Liver (tissue), 3 donors: ENCODE measurements at regions not wholly inside any gene's neighbourhood (a gene's known extent, or its start where the extent isn't known, plus 50 kb on each side); places are given as distances from the start of the nearest gene placed in this dataset.

Experiments
- CTCF ChIP-seq: fragments of 150-350 bp; IDR thresholded peaks from 2 replicates; pipeline ENCODE4 v1.5.1; 2017; ENCODE audit warnings: improper control_type of control experiment, low read depth, low read length; ENCODE audit not compliant: missing input control
- FOXA1 ChIP-seq: IDR thresholded peaks from 2 replicates; pipeline ENCODE4 v1.6.1; 2016; ENCODE audit warnings: antibody characterized with exemption
- HNF4G ChIP-seq: IDR thresholded peaks from 2 replicates; pipeline ENCODE4 v1.6.1; 2016; ENCODE audit warnings: antibody characterized with exemption
- RAD21 ChIP-seq, 2 donors: IDR thresholded peaks; 2 replicates each; pipeline ENCODE4 v1.6.1; 2016; ENCODE audit warnings: antibody characterized with exemption in 2 of 2, mild to moderate bottlenecking in 2 of 2
- RXRA ChIP-seq, 2 donors: IDR thresholded peaks; 2 replicates each; pipeline ENCODE4 v1.6.1; 2017 to 2018; ENCODE audit warnings: antibody characterized with exemption in 2 of 2, mild to moderate bottlenecking in 1 of 2
- SP1 ChIP-seq: IDR thresholded peaks from 2 replicates; pipeline ENCODE4 v1.6.1; 2018; ENCODE audit warnings: antibody characterized with exemption, mild to moderate bottlenecking
- TAF1 ChIP-seq: conservative IDR thresholded peaks from 2 replicates; pipeline ENCODE4 v1.6.1; 2016; ENCODE audit warnings: antibody characterized with exemption, mild to moderate bottlenecking
- YY1 ChIP-seq: IDR thresholded peaks from 2 replicates; pipeline ENCODE4 v1.6.1; 2016; ENCODE audit warnings: antibody characterized with exemption, mild to moderate bottlenecking
- ZBTB33 ChIP-seq: IDR thresholded peaks from 2 replicates; pipeline ENCODE4 v1.6.1; 2016; ENCODE audit warnings: antibody characterized with exemption
- TF ChIP-seq, protein P1 (sequence below): IDR thresholded peaks from 2 replicates; pipeline ENCODE4 v1.6.1; 2016; ENCODE audit warnings: antibody characterized with exemption
- donor health status: healthy.
- donor health status: healthy.

GRCh38 chr12:59304077-59304721 is 291.6 kb upstream of the SLC16A7 start:
- no peak for TF ChIP-seq CTCF
- TF ChIP-seq YY1 = no peak
- no peak for TF ChIP-seq SP1
- TF ChIP-seq RXRA (IDR thresholded peaks at IDR 0.05) = no peak
- no peak for TF ChIP-seq TAF1
- TF ChIP-seq, protein P1, sequence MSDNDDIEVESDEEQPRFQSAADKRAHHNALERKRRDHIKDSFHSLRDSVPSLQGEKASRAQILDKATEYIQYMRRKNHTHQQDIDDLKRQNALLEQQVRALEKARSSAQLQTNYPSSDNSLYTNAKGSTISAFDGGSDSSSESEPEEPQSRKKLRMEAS = no peak
- no peak for TF ChIP-seq FOXA1
- TF ChIP-seq RAD21 (IDR thresholded peaks at IDR 0.05) = no peak
- TF ChIP-seq HNF4G = no peak
- TF ChIP-seq ZBTB33 = no peak
